GM21447 (cell line): ENCODE measurements at regions not wholly inside any gene's neighbourhood (a gene's known extent, or its start where the extent isn't known, plus 50 kb on each side); places are given as distances from the start of the nearest gene placed in this dataset.

ENCODE experiments used
- ATAC-seq: cut with Tn5 transposase; IDR thresholded peaks from one replicate; pipeline ENCODE4 v1.9.1; 2021; ENCODE audit not compliant: unreplicated experiment

- ATAC-seq = no peak
Measured at GRCh38 chr3:27861046-27862036, 139.2 kb upstream of the EOMES start.

- no peak for ATAC-seq
Measured at GRCh38 chr3:27865731-27866130, 143.6 kb upstream of the EOMES start.

GRCh38 chr3:27869152-27869551, 147.0 kb upstream of the EOMES start:
- no peak for ATAC-seq

- no peak for ATAC-seq
Measured at GRCh38 chr3:27877061-27878013, 155.2 kb upstream of the EOMES start.

GRCh38 chr3:27878014-27878383, 155.9 kb upstream of the EOMES start:
- no peak for ATAC-seq

GRCh38 chr3:27880969-27881892, 159.1 kb upstream of the EOMES start:
- ATAC-seq = peak; percentile 65

- no peak for ATAC-seq
Measured at GRCh38 chr3:27883266-27883665, 161.1 kb upstream of the EOMES start.

- ATAC-seq = no peak
Measured at GRCh38 chr3:27885641-27886040, 163.5 kb upstream of the EOMES start.

- no peak for ATAC-seq
Measured at GRCh38 chr3:27888562-27888961, 166.4 kb upstream of the EOMES start.

GRCh38 chr3:27889745-27890144, 167.6 kb upstream of the EOMES start:
- no peak for ATAC-seq

GRCh38 chr3:27900316-27900715, 178.2 kb upstream of the EOMES start:
- ATAC-seq = no peak

GRCh38 chr3:27903446-27903845, 181.3 kb upstream of the EOMES start:
- no peak for ATAC-seq

- ATAC-seq = no peak
Measured at GRCh38 chr3:27905625-27906024, 183.5 kb upstream of the EOMES start.

GRCh38 chr3:27907148-27907547, 185.0 kb upstream of the EOMES start:
- ATAC-seq = no peak

GRCh38 chr3:27907929-27908328, 185.8 kb upstream of the EOMES start:
- ATAC-seq = no peak

GRCh38 chr3:27910456-27910855, 188.3 kb upstream of the EOMES start:
- no peak for ATAC-seq

GRCh38 chr3:27914199-27914598, 192.1 kb upstream of the EOMES start:
- ATAC-seq = no peak

- no peak for ATAC-seq
Measured at GRCh38 chr3:27923349-27924068, 201.4 kb upstream of the EOMES start.

GRCh38 chr3:27927882-27928281, 205.8 kb upstream of the EOMES start:
- ATAC-seq = no peak

GRCh38 chr3:27930052-27930602, 208.0 kb upstream of the EOMES start:
- ATAC-seq = no peak
